ENCODE measurements at regions not wholly inside any gene's neighbourhood (a gene's known extent, or its start where the extent isn't known, plus 50 kb on each side); places are given as distances from the start of the nearest gene placed in this dataset.

DNA sequence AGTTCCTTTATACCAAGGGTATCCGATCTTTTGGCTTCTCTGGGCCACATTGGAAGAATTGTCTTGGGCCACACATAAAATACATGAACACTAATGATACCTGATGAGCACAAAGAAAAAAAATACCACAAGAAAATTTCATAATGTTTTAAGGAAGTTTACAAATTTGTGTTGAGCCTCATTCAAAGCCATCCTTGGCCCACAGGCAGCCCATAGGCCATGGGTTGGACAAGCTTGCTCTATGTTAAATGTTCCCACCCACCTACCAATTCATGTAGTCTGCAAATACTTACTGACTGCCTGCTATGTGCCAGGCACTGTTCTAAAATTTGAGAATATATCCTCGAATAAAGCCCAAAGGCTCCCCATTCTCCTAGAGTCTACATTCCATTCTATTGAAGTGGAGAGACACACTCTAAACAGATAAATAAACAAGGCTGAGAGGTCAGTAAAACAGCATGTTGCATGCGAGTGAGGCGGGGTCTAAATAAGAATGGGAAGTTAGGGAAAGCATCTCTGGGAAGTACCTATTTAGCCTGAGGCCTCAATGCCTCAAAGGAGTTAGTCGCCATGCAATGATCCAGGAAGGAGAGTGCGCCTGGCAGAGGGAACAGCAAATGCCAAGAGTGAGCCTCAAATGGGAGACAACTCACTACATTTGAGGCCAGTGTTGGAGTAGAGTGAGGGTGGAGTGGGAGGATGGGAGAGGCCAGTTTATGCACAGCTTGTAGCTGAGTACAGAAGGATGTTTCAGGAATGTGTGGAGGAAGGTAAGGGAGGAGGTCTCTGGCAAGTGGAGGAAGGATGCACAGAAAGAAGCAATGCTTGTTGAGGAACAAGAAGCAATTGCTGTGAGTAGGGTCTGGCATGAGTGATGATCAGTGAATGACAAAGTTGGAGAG is 52.5 kb upstream of the CLDN10 start:
- DNase-seq (no peak), ATAC-seq (ENCODE audit: low FRiP score in 2 of 2) (no peak)
- Histone ChIP-seq H3K27me3 (no peaks in the 10 kb centered on the region), H3K4me1 (no peaks in the 10 kb centered on the region), H3K4me3 (no peak overlapping the region), H3K9me3 (peaks cover 0 to 11% (median 6%) of the 10 kb centered on the region in 4 donors), H3K27ac (no peak overlapping the region), H3K36me3 (no peaks in the 10 kb centered on the region)
- 84 to 86% methylated on average over 6 of the region's 6 CpGs for WGBS, 2 donors
- TF ChIP-seq POLR2AphosphoS5 (IDR thresholded peaks at IDR 0.05) (no peak), POLR2A (IDR thresholded peaks at IDR 0.05) (no peak), EP300 (IDR thresholded peaks at IDR 0.05) (no peak)
- TF ChIP-seq, protein P1, sequence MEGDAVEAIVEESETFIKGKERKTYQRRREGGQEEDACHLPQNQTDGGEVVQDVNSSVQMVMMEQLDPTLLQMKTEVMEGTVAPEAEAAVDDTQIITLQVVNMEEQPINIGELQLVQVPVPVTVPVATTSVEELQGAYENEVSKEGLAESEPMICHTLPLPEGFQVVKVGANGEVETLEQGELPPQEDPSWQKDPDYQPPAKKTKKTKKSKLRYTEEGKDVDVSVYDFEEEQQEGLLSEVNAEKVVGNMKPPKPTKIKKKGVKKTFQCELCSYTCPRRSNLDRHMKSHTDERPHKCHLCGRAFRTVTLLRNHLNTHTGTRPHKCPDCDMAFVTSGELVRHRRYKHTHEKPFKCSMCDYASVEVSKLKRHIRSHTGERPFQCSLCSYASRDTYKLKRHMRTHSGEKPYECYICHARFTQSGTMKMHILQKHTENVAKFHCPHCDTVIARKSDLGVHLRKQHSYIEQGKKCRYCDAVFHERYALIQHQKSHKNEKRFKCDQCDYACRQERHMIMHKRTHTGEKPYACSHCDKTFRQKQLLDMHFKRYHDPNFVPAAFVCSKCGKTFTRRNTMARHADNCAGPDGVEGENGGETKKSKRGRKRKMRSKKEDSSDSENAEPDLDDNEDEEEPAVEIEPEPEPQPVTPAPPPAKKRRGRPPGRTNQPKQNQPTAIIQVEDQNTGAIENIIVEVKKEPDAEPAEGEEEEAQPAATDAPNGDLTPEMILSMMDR (IDR thresholded peaks at IDR 0.05), result no peak

DNA sequence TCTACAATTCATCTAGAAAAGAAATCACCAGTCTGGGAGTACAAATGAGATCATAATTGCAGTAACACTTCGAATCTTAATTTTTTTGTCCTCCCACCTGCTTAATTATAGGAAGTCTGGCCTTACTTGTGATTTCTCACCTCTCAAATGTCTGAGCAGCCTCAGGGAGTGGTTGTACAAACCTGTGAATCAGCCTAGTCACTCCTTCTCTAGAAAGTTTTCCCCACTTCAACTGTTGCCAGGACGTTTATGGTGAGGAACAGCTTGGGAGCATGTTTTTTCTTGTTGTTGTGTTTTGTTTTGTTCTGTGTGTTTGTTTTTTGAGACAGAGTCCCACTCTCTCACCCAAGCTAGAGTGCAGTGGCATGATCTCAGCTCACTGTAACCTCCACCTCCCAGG is 50.3 kb upstream of the CLDN10 start:
- WGBS, 2 donors, result 72 to 73% methylated on average over 2 of the region's 2 CpGs
- no peak overlapping the region for H3K27ac ChIP-seq
- TF ChIP-seq POLR2A (IDR thresholded peaks at IDR 0.05) (no peak), POLR2AphosphoS5 (IDR thresholded peaks at IDR 0.05) (no peak), EP300 (IDR thresholded peaks at IDR 0.05) (no peak)
- TF ChIP-seq, protein P1 (IDR thresholded peaks at IDR 0.05), result no peak
- peaks cover 0 to 6% (median 0%) of the 10 kb centered on the region in 4 donors for H3K9me3 ChIP-seq
- no peak for DNase-seq
- no peaks in the 10 kb centered on the region for H3K27me3 ChIP-seq
- ATAC-seq (ENCODE audit: low FRiP score in 2 of 2), result no peak
- H3K4me3 ChIP-seq, result no peak overlapping the region
- no peaks in the 10 kb centered on the region for H3K4me1 ChIP-seq
- H3K36me3 ChIP-seq, result no peaks in the 10 kb centered on the region

Data from upper lobe of left lung (tissue), 6 donors.